ENCODE measurements at regions not wholly inside any gene's neighbourhood (a gene's known extent, or its start where the extent isn't known, plus 50 kb on each side); places are given as distances from the start of the nearest gene placed in this dataset.

GRCh38 chr2:226130192-226130591 is 669.4 kb downstream of the IRS1 start:
- TF ChIP-seq, protein P1, sequence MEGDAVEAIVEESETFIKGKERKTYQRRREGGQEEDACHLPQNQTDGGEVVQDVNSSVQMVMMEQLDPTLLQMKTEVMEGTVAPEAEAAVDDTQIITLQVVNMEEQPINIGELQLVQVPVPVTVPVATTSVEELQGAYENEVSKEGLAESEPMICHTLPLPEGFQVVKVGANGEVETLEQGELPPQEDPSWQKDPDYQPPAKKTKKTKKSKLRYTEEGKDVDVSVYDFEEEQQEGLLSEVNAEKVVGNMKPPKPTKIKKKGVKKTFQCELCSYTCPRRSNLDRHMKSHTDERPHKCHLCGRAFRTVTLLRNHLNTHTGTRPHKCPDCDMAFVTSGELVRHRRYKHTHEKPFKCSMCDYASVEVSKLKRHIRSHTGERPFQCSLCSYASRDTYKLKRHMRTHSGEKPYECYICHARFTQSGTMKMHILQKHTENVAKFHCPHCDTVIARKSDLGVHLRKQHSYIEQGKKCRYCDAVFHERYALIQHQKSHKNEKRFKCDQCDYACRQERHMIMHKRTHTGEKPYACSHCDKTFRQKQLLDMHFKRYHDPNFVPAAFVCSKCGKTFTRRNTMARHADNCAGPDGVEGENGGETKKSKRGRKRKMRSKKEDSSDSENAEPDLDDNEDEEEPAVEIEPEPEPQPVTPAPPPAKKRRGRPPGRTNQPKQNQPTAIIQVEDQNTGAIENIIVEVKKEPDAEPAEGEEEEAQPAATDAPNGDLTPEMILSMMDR (IDR thresholded peaks at IDR 0.05; ENCODE audit: low read length) = no peak
- no peak for TF ChIP-seq EZH2 (IDR thresholded peaks at IDR 0.05; ENCODE audit: borderline replicate concordance, low read length)

Measured in OCI-LY1 (cell line).